ENCODE measurements at regions not wholly inside any gene's neighbourhood (a gene's known extent, or its start where the extent isn't known, plus 50 kb on each side); places are given as distances from the start of the nearest gene placed in this dataset.

- Histone ChIP-seq H3K4me3 (ENCODE audit: low read depth in 1 of 3, low read length in 3 of 3) (no peak overlapping the region), H3K9ac (ENCODE audit: low read depth in 1 of 2, low read length in 2 of 2) (no peak overlapping the region), H3K4me1 (ENCODE audit: control insufficient read depth in 4 of 4, insufficient read depth in 4 of 4, low read length in 3 of 4) (no peaks in the 10 kb centered on the region), H3K27ac (ENCODE audit: low read depth in 1 of 2, low read length in 2 of 2) (no peak overlapping the region), H3K27me3 (ENCODE audit: control insufficient read depth in 4 of 4, insufficient read depth in 4 of 4, low read length in 3 of 4) (no peaks in the 10 kb centered on the region), H3K36me3 (ENCODE audit: control insufficient read depth in 4 of 4, insufficient read depth in 3 of 4, low read depth in 1 of 4, low read length in 3 of 4) (no peaks in the 10 kb centered on the region), H3K9me3 (ENCODE audit: control insufficient read depth in 4 of 4, low read length in 3 of 4) (no peaks in the 10 kb centered on the region)
- no peak for TF ChIP-seq FOXA1 (IDR thresholded peaks at IDR 0.05)
- no peak for TF ChIP-seq MAX (IDR thresholded peaks at IDR 0.05)
- no peak for TF ChIP-seq GABPA (IDR thresholded peaks at IDR 0.05 in 1 of 2, conservative IDR thresholded peaks at IDR 0.05 in 1 of 2)
- no peak for TF ChIP-seq HNF4G (IDR thresholded peaks at IDR 0.05)
- DNase-seq (ENCODE audit: low spot score): no peak
- 53% methylated on average over 2 of the region's 2 CpGs for WGBS
Observed at GRCh38 chr11:30725645-30726195, 139.6 kb upstream of the MPPED2 start.

DNA sequence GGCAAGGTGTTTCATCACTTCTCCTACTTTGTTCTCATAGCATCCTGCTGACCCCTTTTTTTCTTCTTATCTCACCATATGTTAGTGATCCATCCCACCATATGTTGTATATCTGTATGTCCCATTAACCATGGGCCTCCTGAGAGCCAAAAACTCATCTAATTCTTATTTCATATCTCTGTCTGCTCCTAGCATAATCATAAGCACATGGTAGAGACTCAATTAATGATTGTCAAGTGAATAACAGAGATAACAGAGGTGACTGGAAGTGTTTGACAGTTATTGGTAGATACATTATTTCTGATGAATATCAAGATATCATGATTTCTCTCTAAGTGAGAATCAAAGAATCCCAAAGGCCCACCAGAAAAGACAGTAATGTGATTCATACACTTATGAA is 138.1 kb upstream of the MPPED2 start:
- no peak for DNase-seq (ENCODE audit: low spot score)
- H3K4me3 ChIP-seq (ENCODE audit: low read depth in 1 of 3, low read length in 3 of 3): no peak overlapping the region
- H3K36me3 ChIP-seq (ENCODE audit: control insufficient read depth in 4 of 4, insufficient read depth in 3 of 4, low read depth in 1 of 4, low read length in 3 of 4): no peaks in the 10 kb centered on the region
- TF ChIP-seq REST (IDR thresholded peaks at IDR 0.05): no peak
- no peak for TF ChIP-seq YY1 (IDR thresholded peaks at IDR 0.05)
- H3K9ac ChIP-seq (ENCODE audit: low read depth in 1 of 2, low read length in 2 of 2): no peak overlapping the region
- no peaks in the 10 kb centered on the region for H3K9me3 ChIP-seq (ENCODE audit: control insufficient read depth in 4 of 4, low read length in 3 of 4)
- H3K27ac ChIP-seq (ENCODE audit: low read depth in 1 of 2, low read length in 2 of 2): no peak overlapping the region
- H3K27me3 ChIP-seq (ENCODE audit: control insufficient read depth in 4 of 4, insufficient read depth in 4 of 4, low read length in 3 of 4): no peaks in the 10 kb centered on the region
- H3K4me1 ChIP-seq (ENCODE audit: control insufficient read depth in 4 of 4, insufficient read depth in 4 of 4, low read length in 3 of 4): no peaks in the 10 kb centered on the region

DNA sequence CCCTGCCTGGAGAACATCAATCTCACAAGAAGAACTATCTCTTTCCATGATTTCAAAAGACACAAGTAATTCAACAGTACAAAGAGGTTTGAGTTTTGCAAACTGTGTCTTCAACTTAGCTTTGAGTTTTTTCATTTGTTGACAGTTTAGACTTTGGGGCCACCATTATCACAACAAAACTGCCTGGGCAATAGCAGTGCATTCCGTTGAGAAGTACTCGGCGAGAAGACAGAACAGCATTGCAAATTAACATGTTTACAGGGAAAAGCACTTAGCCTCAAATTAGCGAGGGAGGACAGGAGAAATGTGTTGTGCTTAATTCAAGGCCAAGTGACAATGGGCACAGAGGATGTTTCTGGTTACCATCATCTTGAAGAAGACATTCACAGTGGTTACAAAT is 133.2 kb upstream of the MPPED2 start:
- no peak for DNase-seq (ENCODE audit: low spot score)
- no peak overlapping the region for H3K27ac ChIP-seq (ENCODE audit: low read depth in 1 of 2, low read length in 2 of 2)
- H3K4me1 ChIP-seq (ENCODE audit: control insufficient read depth in 4 of 4, insufficient read depth in 4 of 4, low read length in 3 of 4): no peaks in the 10 kb centered on the region
- no peaks in the 10 kb centered on the region for H3K9me3 ChIP-seq (ENCODE audit: control insufficient read depth in 4 of 4, low read length in 3 of 4)
- H3K4me3 ChIP-seq (ENCODE audit: low read depth in 1 of 3, low read length in 3 of 3): no peak overlapping the region
- no peaks in the 10 kb centered on the region for H3K27me3 ChIP-seq (ENCODE audit: control insufficient read depth in 4 of 4, insufficient read depth in 4 of 4, low read length in 3 of 4)
- no peaks in the 10 kb centered on the region for H3K36me3 ChIP-seq (ENCODE audit: control insufficient read depth in 4 of 4, insufficient read depth in 3 of 4, low read depth in 1 of 4, low read length in 3 of 4)
- H3K9ac ChIP-seq (ENCODE audit: low read depth in 1 of 2, low read length in 2 of 2): no peak overlapping the region
- WGBS: 70% methylated on average over 4 of the region's 4 CpGs
- TF ChIP-seq MAX (IDR thresholded peaks at IDR 0.05) (no peak), JUND (IDR thresholded peaks at IDR 0.05) (no peak), HNF4A (conservative IDR thresholded peaks at IDR 0.05) (no peak), GABPA (IDR thresholded peaks at IDR 0.05 in 1 of 2, conservative IDR thresholded peaks at IDR 0.05 in 1 of 2) (no peak), HNF4G (IDR thresholded peaks at IDR 0.05) (no peak), RAD21 (IDR thresholded peaks at IDR 0.05) (no peak), NR2F2 (IDR thresholded peaks at IDR 0.05) (no peak), CTCF (IDR thresholded peaks at IDR 0.05; ENCODE audit: low read depth, low read length, missing input control) (no peak), ATF3 (IDR thresholded peaks at IDR 0.05) (no peak), TAF1 (conservative IDR thresholded peaks at IDR 0.05) (no peak), RXRA (IDR thresholded peaks at IDR 0.05) (no peak), FOXA2 (IDR thresholded peaks at IDR 0.05) (no peak), SP1 (IDR thresholded peaks at IDR 0.05) (no peak), YY1 (IDR thresholded peaks at IDR 0.05) (no peak), FOXA1 (IDR thresholded peaks at IDR 0.05) (no peak), EGR1 (IDR thresholded peaks at IDR 0.05; ENCODE audit: low read depth in 2 of 2) (no peak), REST (IDR thresholded peaks at IDR 0.05) (no peak)

All from liver (tissue), 8 donors.